Midbrain (tissue), 1 donor: ENCODE measurements at regions not wholly inside any gene's neighbourhood (a gene's known extent, or its start where the extent isn't known, plus 50 kb on each side); places are given as distances from the start of the nearest gene placed in this dataset.
"Not testable (repeated sequence)": the region's sequence is repeated elsewhere in the genome, so short reads cannot be mapped to it uniquely, and the experiment has no call there.

ENCODE experiments used
- DNase-seq: peaks from one replicate; lab custom pipeline; 2025; lab: John Stamatoyannopoulos, UW

DNA sequence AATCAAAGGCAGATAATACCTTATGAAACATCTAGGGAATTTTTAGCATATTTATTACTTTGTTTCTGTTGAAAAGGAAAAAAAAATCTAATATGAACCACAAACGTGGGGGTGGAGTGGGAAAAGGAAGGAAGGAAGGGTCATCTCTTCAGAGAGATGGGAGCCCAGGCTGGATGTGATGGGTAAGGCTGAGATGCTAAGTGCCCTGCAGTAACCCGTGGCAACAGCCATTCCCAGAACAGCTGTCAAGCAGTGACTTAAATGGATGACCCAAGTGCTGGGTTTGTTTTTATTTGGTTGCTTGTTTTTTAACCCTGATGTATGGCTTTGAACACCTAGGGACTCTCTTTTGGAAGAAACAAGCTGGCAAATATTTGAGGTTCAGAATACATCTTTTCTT is 50.7 kb upstream of the KLF7 start:
- no peak for DNase-seq

DNA sequence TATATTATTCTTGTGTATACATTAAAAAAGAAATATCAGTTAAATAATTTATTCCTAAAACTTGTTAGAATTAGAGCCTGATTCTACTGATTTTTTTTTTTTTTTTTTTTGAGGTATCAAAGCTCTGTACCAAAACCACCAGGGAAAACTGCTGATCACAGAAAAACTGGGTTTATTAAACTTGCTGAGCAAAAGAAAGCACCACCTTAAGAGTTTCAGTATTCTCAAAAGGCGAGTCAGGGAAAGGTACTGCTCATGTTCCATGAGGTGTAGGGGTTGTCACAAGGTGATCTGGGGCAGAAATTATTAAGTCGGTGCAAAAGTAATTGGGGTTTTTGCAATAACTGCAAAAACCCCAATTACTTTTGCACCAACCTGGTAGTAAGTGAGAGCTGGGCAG is 51.7 kb upstream of the KLF7 start:
- DNase-seq = no peak

DNA sequence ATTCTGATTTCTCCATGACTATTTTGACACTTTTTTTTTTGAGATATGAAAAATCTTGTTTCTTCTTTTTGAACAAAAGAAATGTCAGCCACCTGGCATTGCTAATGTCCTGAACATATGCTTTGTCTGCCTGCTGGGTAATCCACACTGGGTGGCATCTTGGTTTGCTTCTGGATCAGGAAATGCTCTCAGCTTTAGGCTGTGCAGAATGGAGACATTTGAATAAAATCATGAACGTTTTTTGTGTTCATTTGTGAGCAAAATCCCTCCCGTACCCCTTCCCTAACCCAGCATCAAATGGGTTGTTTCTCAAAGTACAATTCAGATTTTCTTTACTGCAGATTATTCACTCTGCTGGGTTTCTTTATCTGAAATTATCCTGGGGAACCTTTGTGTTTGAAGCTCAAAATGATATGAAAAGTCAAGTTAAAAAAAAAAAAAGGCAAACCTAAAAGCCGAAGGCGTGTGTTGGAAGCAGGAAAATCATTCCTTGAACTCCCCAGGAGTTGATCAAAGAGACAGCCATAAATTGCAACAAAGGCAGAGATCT is 53.4 kb upstream of the KLF7 start:
- no peak for DNase-seq

DNA sequence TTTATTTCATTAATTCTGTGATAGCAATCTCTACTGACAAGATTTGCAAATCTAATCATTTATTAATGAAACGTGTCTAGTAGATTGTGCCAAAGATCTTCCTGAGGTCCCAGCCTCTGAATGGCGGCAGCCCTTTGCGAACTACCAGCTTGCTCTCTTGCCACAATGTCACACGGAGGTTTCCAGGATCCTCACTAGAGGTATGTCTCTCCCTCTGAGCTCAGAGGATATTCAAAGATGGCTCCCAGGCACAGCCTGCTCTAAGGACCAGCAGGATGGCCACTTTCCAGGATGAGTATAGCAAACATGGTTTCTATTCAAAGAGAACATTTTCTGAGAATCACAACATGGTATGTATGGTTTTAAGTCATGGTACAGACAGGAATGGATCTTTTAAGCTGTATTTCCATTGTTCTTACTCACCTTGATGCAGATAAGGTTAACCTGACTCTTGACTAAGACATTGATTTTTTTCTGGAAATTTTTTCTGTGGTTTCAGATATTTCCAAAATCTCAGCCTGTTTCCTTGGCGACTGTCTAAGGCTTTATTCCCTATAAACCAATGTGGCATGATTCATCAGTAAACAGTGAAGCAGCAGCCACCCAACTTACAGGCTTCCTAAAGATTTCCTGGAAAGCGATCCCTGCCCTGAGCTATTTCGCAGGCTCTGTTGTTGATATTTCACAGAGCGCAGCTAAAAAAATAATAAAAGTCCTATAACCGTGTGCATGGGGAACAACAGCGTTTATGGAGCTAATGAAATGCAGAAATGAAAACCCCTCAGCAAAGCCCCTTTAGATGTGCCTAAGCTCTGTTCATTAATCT is 54.1 kb upstream of the KLF7 start:
- DNase-seq = no peak

DNA sequence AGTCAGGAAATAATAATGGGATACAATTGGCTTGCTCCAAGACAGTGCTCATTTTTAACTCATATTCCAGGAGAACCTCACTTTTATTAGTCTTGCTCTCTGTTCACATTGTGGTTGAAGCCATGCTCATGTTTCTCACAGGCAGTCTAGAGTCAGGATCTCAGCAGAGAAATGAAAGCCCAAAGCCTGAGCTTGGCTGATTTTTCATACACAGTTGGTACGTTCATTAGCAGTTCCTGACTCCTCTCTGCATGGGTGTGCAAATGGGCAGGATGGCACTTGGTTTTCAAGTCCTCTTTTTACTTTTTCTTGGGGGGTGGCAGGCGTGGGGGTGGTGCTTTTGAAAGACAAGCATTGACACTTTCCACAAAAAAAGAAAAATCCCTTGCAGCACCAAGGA is 56.0 kb upstream of the KLF7 start:
- no peak for DNase-seq

DNA sequence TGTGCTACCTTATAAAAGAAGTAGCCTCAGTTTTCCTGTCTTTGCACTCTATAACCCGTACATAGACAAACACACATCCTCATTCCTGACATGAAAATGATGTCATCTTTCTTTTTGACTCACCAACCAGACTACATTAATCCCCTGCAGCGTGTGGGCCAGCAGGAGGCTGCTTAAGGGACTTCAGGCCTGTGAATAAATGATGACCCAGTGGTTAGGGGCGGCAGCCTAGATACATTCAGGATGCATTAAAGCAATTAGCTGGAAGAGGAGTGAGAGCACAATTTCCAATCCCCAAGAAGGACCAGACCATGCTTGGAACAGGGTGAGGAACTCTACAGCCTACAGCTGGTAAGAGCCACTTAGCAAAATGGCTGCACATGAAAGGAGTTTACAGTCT is 57.3 kb upstream of the KLF7 start:
- DNase-seq = no peak

DNA sequence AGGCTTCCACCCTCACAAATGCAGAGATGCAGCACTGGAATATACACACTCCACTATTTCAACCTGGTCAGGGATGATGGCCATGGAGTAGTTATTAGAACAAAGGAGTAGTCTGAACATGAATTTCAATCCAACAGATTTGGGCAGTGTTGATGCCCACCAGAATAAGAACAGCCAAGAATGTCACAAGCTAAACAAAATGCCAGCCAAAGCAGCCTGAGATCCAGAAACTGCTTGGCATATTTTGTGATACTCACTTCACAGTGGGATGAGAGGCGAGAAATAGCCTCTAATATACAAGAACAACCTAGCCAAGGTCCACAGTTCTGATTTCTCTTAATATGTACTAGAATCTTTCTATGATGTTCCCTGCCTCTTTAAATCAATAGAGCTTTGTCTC is 58.6 kb upstream of the KLF7 start:
- no peak for DNase-seq

DNA sequence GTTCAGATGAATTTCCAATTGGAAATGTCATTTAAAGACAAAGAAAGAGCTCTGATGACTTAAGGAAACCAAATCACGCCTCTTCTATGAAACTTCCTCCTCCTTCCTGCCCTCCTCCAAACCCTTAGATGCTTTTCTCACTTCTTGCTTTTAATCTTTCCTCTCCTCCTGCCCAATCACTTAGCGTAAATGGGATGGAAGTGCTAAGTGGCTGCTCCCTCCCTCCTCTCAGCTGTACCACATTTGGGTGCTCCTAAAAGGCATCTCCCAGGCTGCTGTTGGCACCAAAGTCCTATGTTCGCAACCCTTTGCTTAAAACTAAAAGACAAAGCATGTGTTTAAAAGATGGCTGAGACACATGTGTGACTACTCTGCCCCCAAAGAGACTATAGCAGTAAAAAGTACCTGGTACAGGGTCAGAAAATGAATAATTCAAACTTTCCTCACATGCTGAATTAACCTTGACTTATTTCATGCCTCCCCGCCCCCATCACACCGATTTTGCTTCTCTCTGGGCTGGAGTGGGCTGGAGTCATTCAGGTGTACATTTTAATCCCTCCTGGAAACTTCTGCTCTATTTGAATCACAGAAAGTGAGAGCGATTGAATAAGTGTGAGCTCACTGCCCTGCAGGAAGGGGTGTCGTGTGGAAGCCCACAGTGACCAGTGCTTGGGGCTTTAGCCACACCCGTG is 59.2 kb upstream of the KLF7 start:
- DNase-seq = no peak

DNA sequence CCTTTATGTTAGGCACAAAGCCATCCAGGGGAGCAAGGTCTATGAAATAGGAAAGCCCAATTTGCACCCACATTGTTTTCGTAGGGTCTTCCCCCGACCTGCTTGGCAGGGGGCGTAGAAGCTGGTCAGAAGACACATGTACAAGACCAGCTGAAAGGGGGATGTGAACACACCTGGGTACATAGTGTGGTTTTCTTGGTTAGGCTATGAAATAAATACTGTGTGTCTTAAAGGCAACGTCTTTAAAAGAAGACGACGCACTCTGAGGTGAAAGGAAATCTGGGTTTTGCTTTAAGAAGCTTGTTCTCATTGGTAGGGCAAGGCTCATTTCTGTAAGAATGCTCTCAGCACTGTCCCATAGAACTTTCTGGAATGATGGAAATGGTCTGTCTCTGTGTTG is 60.0 kb upstream of the KLF7 start:
- DNase-seq = no peak

DNA sequence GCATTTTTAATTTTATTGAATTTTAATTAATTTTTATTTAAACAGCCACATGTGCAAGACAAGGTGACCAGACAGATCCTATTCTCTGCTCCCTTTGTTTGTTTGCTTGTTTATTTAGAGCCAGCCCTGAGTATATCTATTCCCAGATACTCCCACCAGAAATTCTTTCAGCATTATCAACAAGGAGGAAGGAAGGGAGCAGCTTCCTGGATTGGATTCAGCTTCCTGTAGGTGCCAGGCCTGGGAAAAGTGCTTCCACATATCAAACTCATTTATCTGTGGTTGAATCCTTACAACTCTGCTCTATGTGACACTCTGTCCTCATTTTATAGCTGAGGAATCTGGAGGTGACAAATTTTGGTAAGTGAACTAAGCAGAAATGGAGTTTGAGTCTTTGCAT is 60.5 kb upstream of the KLF7 start:
- no peak for DNase-seq

DNA sequence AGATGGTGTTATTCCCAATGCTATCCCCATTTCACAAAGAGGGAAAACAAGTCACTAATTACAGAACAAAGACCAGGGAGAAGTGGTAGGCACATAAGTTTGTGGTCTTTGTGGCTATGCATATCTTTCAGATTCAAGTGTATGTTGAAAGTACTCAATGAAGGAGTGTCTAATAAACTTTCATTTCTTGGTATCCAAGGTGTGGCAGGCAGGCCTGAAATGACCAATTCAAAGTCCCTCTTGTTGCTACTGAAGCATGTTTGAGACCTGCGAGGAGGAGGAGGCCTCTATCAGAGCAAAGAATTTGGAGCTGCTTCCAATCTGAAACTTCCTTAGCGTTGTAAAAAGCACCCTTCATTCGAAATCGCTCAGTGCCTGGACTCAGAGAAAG is 60.9 kb upstream of the KLF7 start:
- DNase-seq = no peak

DNA sequence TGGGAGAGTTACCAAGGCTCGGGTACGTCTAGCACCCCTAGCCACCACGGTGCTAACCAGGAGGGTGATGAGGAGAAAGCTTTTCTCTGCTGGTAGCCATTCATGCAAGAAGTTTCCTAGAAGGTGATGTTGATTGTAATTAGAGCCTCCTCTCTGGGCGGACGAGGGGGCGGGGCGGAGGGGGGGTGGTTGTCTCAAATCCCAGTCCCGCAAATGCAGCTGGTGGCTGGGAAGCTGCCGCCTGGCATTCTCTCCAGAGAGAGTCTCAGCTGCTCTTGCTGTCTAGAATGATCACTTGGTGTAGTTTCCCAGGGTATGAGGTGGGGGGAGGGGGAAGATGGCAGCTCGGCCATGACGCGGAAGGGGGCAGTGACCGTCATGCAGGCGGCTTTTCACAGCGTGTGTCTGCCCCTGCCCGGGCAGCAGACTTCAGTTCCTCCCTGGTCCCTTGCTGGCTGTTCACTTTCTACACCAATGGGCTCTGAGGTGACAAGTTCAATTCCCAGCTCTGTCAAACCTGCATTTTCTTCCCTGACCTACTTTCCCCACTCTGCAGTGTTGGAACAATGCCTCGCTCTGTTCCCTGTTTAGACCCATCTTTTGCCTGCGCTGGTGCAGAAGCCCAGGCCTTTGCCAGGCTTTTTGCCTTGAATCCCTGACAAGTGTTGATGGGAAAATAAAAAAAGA is 61.5 kb upstream of the KLF7 start:
- DNase-seq = peak; percentile 90

DNA sequence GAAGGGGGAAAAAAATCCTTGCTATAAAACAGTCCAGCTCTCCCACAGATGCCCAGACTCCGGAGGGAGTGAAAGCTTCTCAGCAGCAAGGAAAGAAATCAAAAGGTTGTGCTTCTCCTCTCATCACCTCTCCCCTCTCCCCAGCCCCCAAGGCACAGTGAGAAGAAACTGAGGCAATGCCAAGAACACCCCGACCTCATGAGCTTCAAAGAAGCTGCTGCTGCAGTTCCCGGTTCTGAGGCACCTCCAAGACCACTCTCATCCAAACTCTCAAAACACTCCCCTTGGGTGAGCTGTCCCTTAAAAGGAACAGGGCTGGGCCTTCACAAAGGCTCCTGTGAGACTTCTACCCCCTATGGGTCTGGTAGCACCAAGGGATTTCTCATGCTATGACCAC is 62.0 kb upstream of the KLF7 start:
- DNase-seq = no peak

DNA sequence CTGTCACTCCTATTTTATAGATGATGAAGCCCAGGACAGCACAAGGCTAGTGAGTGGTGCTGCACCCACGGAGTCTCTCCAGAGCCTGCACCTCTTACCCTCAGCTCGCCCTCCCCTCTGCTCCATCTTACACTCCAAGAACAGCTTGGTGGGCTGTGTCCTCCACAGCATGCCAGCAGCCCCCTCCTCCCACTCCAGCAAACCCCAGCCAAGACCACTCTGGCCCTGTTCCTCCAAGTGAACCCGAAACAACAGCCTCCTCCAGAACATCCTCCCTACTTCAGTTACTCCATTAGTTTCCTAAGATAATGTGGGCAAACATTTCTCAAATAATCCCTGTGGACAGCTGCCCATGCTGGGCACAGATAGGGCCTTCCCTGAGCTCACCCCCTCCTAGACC is 62.7 kb upstream of the KLF7 start:
- DNase-seq = no peak

DNA sequence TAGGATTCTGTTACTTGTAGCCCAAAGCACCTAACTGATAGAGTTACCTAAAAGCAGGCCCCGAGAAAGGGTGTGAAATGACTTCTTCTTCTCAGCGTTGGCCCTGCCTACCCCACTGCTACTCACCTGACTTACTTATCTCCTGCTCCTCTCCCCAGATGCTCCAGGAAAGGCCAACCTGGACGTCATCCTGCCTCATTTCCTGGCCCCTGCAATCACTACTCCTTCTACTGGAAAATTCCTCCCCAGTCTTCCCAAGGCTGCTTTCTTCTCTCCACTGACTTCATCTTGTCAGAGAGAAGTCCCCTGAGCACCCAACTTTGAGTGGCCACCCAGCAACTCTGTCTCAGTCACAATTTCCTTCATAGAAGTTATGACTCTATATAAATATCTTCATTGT is 63.4 kb upstream of the KLF7 start:
- DNase-seq = no peak

DNA sequence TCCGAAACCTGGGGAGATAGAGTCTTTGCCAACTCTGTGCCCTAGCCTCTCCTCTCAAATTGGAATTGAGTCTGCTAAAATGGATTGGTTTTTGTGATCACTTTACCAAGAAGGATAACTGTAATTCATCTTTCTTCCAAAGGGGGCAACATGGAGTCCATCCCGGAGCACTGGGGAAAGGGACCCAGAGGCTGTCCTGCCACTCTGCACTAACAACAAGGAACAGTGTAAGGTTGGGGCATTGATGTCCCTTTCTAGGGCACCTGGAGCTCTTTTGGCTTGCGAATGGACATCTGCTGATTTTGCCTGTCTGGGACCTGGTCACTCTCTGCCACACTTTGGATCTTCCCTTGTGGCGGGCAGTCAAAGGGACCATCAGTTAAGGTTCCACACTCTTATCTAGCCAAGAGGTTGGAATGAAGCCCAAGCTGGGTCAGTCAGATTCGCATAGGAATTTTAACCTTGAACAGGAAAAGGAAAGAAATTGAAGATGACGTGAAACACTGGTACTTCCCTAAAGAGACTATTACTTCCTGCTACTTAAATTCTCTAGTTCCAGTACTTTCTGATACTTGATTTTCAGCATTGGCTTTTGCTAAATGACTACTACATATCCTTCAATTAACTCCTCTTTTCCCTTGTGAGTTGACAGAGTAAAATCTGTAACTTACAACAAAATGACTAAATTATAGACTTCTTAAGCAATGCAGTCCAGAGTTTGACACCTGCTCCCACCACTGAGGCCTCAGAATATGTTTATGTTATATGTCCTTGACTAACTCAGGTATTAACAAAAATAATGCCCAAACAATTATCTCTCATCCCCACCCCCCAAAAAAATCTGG is 64.7 kb upstream of the KLF7 start:
- DNase-seq = no peak

DNA sequence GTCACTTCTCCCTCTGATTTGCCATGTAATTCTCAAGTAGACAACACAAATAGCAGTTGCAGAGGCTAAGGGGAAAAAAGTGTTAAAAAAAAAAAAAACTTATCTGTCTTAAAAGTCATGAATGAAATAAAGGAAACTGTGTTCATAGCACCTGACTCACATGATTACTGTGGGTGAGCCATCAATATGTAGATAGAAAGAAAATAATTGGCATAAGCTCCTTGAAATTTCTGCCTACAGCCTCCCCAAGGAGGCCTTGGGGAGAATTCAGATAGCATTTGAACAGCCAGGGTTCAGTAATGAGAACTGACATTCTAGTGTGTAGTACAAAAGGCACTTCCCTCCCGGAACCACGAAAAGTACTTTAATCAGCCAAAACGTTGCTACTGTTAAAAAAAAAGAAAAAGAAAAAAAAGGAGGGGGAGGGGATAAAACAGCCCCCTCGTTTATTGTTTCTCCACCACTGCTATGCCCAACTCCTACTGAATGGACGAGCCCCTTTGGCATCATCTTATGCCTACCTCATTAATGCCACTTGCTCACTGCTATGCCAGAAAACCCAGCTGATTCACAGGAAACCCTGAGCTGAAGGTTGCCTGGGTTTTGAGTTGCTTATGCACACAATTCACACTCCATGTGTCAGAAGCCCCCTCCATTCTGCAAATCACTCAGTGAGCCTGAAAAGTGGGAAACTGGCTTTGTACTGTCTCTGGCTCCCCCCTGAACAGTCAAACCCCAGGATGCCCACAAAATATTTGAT is 65.5 kb upstream of the KLF7 start:
- no peak for DNase-seq

DNA sequence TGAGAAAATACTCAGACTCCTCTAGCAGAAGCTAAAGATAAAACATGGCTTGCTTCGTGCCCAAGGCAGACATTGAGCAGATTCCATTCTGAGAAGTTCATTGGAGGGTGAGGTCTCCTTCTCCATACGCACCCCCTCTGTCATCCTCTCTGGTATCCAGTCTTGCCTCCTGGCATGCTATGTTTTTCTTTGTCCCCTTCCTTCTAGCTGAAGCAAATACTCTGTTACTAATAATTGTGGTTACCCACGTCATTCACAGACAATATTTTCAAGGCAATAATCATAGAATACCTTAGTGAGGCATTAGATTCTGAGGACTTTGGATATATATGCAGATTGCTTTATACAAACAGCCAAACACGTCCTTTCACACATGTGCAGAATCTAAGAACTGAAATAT is 66.2 kb upstream of the KLF7 start:
- no peak for DNase-seq

DNA sequence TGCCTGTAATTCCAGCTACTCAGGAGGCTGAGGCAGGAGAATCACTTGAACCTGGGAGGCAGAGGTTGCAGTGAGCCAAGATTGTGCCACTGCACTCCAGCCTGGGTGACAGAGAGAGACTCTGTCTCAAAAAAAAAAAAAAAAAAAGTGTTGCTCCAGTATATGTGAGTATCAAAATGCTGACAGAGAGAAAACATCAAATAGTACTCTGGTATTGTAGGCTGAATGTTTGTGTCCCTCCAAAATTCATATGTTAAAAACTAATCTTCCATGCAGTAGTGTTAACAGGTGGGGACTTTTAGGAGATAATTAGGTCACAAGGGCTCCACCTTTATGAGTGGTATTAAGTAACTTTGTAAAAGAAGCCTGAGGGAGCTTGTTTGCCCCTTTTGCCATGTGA is 67.4 kb upstream of the KLF7 start:
- DNase-seq = not testable (repeated sequence)

DNA sequence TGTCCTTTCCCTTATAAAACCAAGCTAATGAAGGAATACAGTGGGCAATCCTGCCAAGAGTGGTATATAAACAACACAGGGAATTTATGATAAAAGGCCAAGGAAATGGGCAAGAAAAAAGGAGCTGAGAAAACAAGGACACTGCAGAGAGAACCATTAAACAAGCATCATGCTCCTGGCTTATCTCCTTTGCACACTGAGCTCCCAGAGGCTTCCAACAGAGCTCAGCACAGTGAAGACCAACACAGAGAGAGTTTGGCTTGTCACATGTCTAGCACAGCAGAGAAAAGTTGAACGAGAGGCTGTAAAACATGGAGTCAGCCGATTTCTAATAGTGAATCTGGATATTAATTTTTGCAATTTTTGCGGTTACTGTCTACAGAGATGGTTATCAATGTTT is 68.0 kb upstream of the KLF7 start:
- DNase-seq = no peak

DNA sequence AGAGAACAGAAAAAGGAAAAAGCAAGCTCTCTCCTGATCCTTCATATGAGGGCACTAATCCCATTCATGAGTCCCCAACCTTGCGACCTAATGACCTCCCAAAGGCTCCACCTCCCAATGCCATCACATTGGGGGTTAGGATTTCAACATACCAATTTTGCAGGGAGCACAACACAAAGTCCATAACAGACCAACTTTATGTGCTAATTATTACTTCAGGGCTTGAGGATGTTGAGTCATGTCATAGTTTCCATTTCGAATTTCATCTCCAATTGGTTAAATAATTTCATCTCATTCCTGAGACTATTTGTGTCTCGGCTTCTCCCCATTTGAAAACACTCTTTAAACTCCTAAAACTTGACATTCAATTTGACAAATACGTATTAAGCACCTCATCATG is 69.9 kb upstream of the KLF7 start:
- DNase-seq = no peak
